ENCODE measurements at regions not wholly inside any gene's neighbourhood (a gene's known extent, or its start where the extent isn't known, plus 50 kb on each side); places are given as distances from the start of the nearest gene placed in this dataset.

DNA sequence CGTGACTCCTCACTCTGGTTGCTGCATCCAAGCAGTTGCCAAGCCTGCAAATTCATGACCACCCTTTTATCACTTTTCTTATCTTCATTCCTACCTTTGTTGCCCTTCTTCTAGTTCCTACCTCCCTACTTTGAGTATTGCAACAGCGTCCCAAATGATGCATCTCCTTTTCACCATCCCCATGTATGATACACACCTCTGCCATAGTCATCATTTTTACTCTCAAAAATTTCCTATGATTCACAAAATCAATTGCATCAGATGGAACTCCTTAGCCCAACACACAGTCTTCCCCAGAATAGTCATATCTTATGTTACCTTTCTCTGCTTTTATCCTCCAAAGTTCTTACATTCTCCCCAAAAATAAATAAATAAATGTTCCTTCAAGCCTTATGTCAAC is 262.6 kb downstream of the TBL1XR1 start:
- Histone ChIP-seq H3K27ac (ENCODE audit: insufficient read depth, low read depth, low read length, poor library complexity, severe bottlenecking) (no peak overlapping the region), H3K27me3 (ENCODE audit: control insufficient read depth, insufficient read depth, low read length, poor library complexity, severe bottlenecking) (no peaks in the 10 kb centered on the region), H3K9me3 (ENCODE audit: control insufficient read depth, low read length) (no peaks in the 10 kb centered on the region), H3K36me3 (ENCODE audit: control insufficient read depth, insufficient read depth, low read length) (no peaks in the 10 kb centered on the region), H3K4me1 (ENCODE audit: control insufficient read depth, insufficient read depth, low read length) (no peaks in the 10 kb centered on the region), H3K4me3 (ENCODE audit: insufficient read depth, low read depth, low read length) (no peak overlapping the region)
- 92 to 95% methylated on average over 2 of the region's 2 CpGs for WGBS, 2 experiments

GRCh38 chr3:176933704-176934103 is 263.6 kb downstream of the TBL1XR1 start:
- 91 to 93% methylated on average over 8 of the region's 8 CpGs for WGBS, 2 experiments
- no peak overlapping the region for H3K27ac ChIP-seq (ENCODE audit: insufficient read depth, low read depth, low read length, poor library complexity, severe bottlenecking)
- no peaks in the 10 kb centered on the region for H3K36me3 ChIP-seq (ENCODE audit: control insufficient read depth, insufficient read depth, low read length)
- H3K4me3 ChIP-seq (ENCODE audit: insufficient read depth, low read depth, low read length) = no peak overlapping the region
- H3K27me3 ChIP-seq (ENCODE audit: control insufficient read depth, insufficient read depth, low read length, poor library complexity, severe bottlenecking) = no peaks in the 10 kb centered on the region
- H3K9me3 ChIP-seq (ENCODE audit: control insufficient read depth, low read length) = no peaks in the 10 kb centered on the region
- H3K4me1 ChIP-seq (ENCODE audit: control insufficient read depth, insufficient read depth, low read length) = no peaks in the 10 kb centered on the region

- WGBS, 2 experiments = 93 to 94% methylated on average over 3 of the region's 3 CpGs
- Histone ChIP-seq H3K36me3 (ENCODE audit: control insufficient read depth, insufficient read depth, low read length) (no peaks in the 10 kb centered on the region), H3K27ac (ENCODE audit: insufficient read depth, low read depth, low read length, poor library complexity, severe bottlenecking) (no peak overlapping the region), H3K4me3 (ENCODE audit: insufficient read depth, low read depth, low read length) (no peak overlapping the region), H3K4me1 (ENCODE audit: control insufficient read depth, insufficient read depth, low read length) (no peaks in the 10 kb centered on the region), H3K9me3 (ENCODE audit: control insufficient read depth, low read length) (no peaks in the 10 kb centered on the region), H3K27me3 (ENCODE audit: control insufficient read depth, insufficient read depth, low read length, poor library complexity, severe bottlenecking) (no peaks in the 10 kb centered on the region)
These were observed 264.8 kb downstream of the TBL1XR1 start for GRCh38 chr3:176932433-176932832.

- H3K27me3 ChIP-seq (ENCODE audit: control insufficient read depth, insufficient read depth, low read length, poor library complexity, severe bottlenecking) = no peaks in the 10 kb centered on the region
- H3K9me3 ChIP-seq (ENCODE audit: control insufficient read depth, low read length) = no peaks in the 10 kb centered on the region
- H3K4me3 ChIP-seq (ENCODE audit: insufficient read depth, low read depth, low read length) = no peak overlapping the region
- no peaks in the 10 kb centered on the region for H3K36me3 ChIP-seq (ENCODE audit: control insufficient read depth, insufficient read depth, low read length)
- no peaks in the 10 kb centered on the region for H3K4me1 ChIP-seq (ENCODE audit: control insufficient read depth, insufficient read depth, low read length)
- H3K27ac ChIP-seq (ENCODE audit: insufficient read depth, low read depth, low read length, poor library complexity, severe bottlenecking) = no peak overlapping the region
- WGBS, 2 experiments = 83 to 93% methylated on average over 1 of the region's 2 CpGs
These were observed 265.3 kb downstream of the TBL1XR1 start for GRCh38 chr3:176931991-176932390.

DNA sequence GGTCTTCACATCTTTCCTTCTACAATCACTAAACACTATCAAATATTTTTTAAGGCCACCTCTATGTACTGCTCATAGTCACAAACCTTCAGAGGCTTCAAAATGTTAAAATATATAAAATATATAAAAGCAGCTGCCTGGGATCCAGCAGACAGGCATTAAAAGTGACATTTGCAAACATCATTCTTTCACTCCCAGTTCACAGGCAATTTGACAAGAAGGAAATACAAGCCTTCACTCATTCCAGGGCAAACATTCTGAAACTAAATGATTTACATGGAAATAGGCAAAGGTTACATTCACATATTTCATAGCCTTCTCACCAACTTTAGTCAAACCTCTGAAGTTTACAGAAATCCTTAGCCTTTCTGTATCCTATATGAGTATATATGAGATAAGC is 266.3 kb downstream of the TBL1XR1 start:
- Histone ChIP-seq H3K4me3 (ENCODE audit: insufficient read depth, low read depth, low read length) (no peak overlapping the region), H3K36me3 (ENCODE audit: control insufficient read depth, insufficient read depth, low read length) (no peaks in the 10 kb centered on the region), H3K27ac (ENCODE audit: insufficient read depth, low read depth, low read length, poor library complexity, severe bottlenecking) (no peak overlapping the region), H3K27me3 (ENCODE audit: control insufficient read depth, insufficient read depth, low read length, poor library complexity, severe bottlenecking) (no peaks in the 10 kb centered on the region), H3K4me1 (ENCODE audit: control insufficient read depth, insufficient read depth, low read length) (no peaks in the 10 kb centered on the region), H3K9me3 (ENCODE audit: control insufficient read depth, low read length) (no peaks in the 10 kb centered on the region)

GRCh38 chr3:176928582-176928931 is 268.7 kb downstream of the TBL1XR1 start:
- Histone ChIP-seq H3K27ac (ENCODE audit: insufficient read depth, low read depth, low read length, poor library complexity, severe bottlenecking) (no peak overlapping the region), H3K36me3 (ENCODE audit: control insufficient read depth, insufficient read depth, low read length) (no peaks in the 10 kb centered on the region), H3K4me1 (ENCODE audit: control insufficient read depth, insufficient read depth, low read length) (no peaks in the 10 kb centered on the region), H3K27me3 (ENCODE audit: control insufficient read depth, insufficient read depth, low read length, poor library complexity, severe bottlenecking) (no peaks in the 10 kb centered on the region), H3K9me3 (ENCODE audit: control insufficient read depth, low read length) (no peaks in the 10 kb centered on the region), H3K4me3 (ENCODE audit: insufficient read depth, low read depth, low read length) (no peak overlapping the region)
- WGBS, 2 experiments = 90 to 91% methylated on average over 1 of the region's 1 CpG

GRCh38 chr3:176927706-176928581 is 269.3 kb downstream of the TBL1XR1 start:
- 89 to 92% methylated on average over 3 of the region's 3 CpGs for WGBS, 2 experiments
- Histone ChIP-seq H3K4me3 (ENCODE audit: insufficient read depth, low read depth, low read length) (no peak overlapping the region), H3K27me3 (ENCODE audit: control insufficient read depth, insufficient read depth, low read length, poor library complexity, severe bottlenecking) (no peaks in the 10 kb centered on the region), H3K36me3 (ENCODE audit: control insufficient read depth, insufficient read depth, low read length) (no peaks in the 10 kb centered on the region), H3K4me1 (ENCODE audit: control insufficient read depth, insufficient read depth, low read length) (no peaks in the 10 kb centered on the region), H3K9me3 (ENCODE audit: control insufficient read depth, low read length) (no peaks in the 10 kb centered on the region), H3K27ac (ENCODE audit: insufficient read depth, low read depth, low read length, poor library complexity, severe bottlenecking) (no peak overlapping the region)

DNA sequence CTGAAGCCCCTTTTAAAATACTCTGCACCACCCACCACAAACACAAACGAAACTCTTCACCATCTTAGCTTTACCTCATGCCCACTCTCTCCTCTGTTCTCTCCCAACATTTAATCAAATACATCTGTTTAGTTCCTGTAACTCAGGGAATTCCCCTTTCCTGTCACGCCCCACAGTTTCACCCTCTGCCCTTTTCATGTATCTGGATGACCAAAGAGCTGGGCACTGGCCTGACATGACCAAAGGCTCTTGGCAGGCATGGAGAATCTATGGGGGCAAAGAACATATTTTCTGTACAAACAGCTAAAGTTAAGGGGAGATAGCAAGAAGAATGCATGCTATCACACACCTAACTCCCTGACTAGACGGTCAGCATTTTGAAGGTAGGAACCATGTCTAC is 270.0 kb downstream of the TBL1XR1 start:
- no peak overlapping the region for H3K4me3 ChIP-seq (ENCODE audit: insufficient read depth, low read depth, low read length)
- no peaks in the 10 kb centered on the region for H3K9me3 ChIP-seq (ENCODE audit: control insufficient read depth, low read length)
- H3K27ac ChIP-seq (ENCODE audit: insufficient read depth, low read depth, low read length, poor library complexity, severe bottlenecking) = no peak overlapping the region
- H3K4me1 ChIP-seq (ENCODE audit: control insufficient read depth, insufficient read depth, low read length) = no peaks in the 10 kb centered on the region
- 48 to 75% methylated on average over 3 of the region's 3 CpGs for WGBS, 2 experiments
- H3K27me3 ChIP-seq (ENCODE audit: control insufficient read depth, insufficient read depth, low read length, poor library complexity, severe bottlenecking) = no peaks in the 10 kb centered on the region
- H3K36me3 ChIP-seq (ENCODE audit: control insufficient read depth, insufficient read depth, low read length) = no peaks in the 10 kb centered on the region

GRCh38 chr3:176926688-176927087 is 270.6 kb downstream of the TBL1XR1 start:
- no peak overlapping the region for H3K27ac ChIP-seq (ENCODE audit: insufficient read depth, low read depth, low read length, poor library complexity, severe bottlenecking)
- 100% methylated on average over 2 of the region's 2 CpGs for WGBS, 2 experiments
- no peaks in the 10 kb centered on the region for H3K9me3 ChIP-seq (ENCODE audit: control insufficient read depth, low read length)
- H3K36me3 ChIP-seq (ENCODE audit: control insufficient read depth, insufficient read depth, low read length) = no peaks in the 10 kb centered on the region
- no peak overlapping the region for H3K4me3 ChIP-seq (ENCODE audit: insufficient read depth, low read depth, low read length)
- H3K27me3 ChIP-seq (ENCODE audit: control insufficient read depth, insufficient read depth, low read length, poor library complexity, severe bottlenecking) = no peaks in the 10 kb centered on the region
- H3K4me1 ChIP-seq (ENCODE audit: control insufficient read depth, insufficient read depth, low read length) = no peaks in the 10 kb centered on the region

GRCh38 chr3:176926034-176926433 is 271.2 kb downstream of the TBL1XR1 start:
- no peaks in the 10 kb centered on the region for H3K36me3 ChIP-seq (ENCODE audit: control insufficient read depth, insufficient read depth, low read length)
- no peaks in the 10 kb centered on the region for H3K4me1 ChIP-seq (ENCODE audit: control insufficient read depth, insufficient read depth, low read length)
- H3K27me3 ChIP-seq (ENCODE audit: control insufficient read depth, insufficient read depth, low read length, poor library complexity, severe bottlenecking) = no peaks in the 10 kb centered on the region
- H3K9me3 ChIP-seq (ENCODE audit: control insufficient read depth, low read length) = no peaks in the 10 kb centered on the region
- H3K4me3 ChIP-seq (ENCODE audit: insufficient read depth, low read depth, low read length) = no peak overlapping the region
- H3K27ac ChIP-seq (ENCODE audit: insufficient read depth, low read depth, low read length, poor library complexity, severe bottlenecking) = no peak overlapping the region
- WGBS, 2 experiments = 89 to 92% methylated on average over 2 to 3 of the region's 3 CpGs
